SU-DHL-6 (cell line): ENCODE measurements at regions not wholly inside any gene's neighbourhood (a gene's known extent, or its start where the extent isn't known, plus 50 kb on each side); places are given as distances from the start of the nearest gene placed in this dataset.
"Not testable (repeated sequence)": the region's sequence is repeated elsewhere in the genome, so short reads cannot be mapped to it uniquely, and the experiment has no call there.

Source experiments
- H2AFZ ChIP-seq: fragments of 200-600 bp; sonication (generic); 2 replicates; pipeline ENCODE4 v1.6.1; 2014; ENCODE audit warnings: low read depth, mild to moderate bottlenecking, moderate library complexity, mixed read lengths, antibody characterized with exemption, low read length; ENCODE audit not compliant: severe bottlenecking
- H3F3A ChIP-seq: fragments of 200-600 bp; shearing (Covaris generic); 2 replicates; pipeline ENCODE4 v1.6.0; 2016; ENCODE audit warnings: antibody characterized with exemption, mild to moderate bottlenecking; ENCODE audit not compliant: insufficient read depth
- H3K27ac ChIP-seq: fragments of 200-600 bp; sonication (generic); 2 replicates; pipeline ENCODE4 v1.5.1; 2016; ENCODE audit warnings: low read depth, mild to moderate bottlenecking, low read length, moderate library complexity, mixed read lengths
- H3K27me3 ChIP-seq: fragments of 200-600 bp; sonication (generic), shearing (Covaris generic); 2 replicates; pipeline ENCODE4 v1.6.0; 2014; ENCODE audit warnings: mild to moderate bottlenecking, low read length
- H3K36me3 ChIP-seq: fragments of 200-600 bp; sonication (generic); 2 replicates; pipeline ENCODE4 v1.6.1; 2014; ENCODE audit warnings: mild to moderate bottlenecking, low read length, mixed read lengths
- H3K4me2 ChIP-seq: fragments of 300-600, 200-600 bp; shearing (Covaris generic), sonication (generic); 2 replicates; pipeline ENCODE4 v1.6.0; 2014; ENCODE audit warnings: low read length, low read depth, mild to moderate bottlenecking; ENCODE audit not compliant: poor library complexity, severe bottlenecking
- H3K4me3 ChIP-seq: fragments of 200-600 bp; sonication (generic); 2 replicates; pipeline ENCODE4 v1.5.1; 2014; ENCODE audit warnings: antibody characterized with exemption, low read length, mild to moderate bottlenecking, mixed read lengths; ENCODE audit not compliant: insufficient read depth, poor library complexity, severe bottlenecking
- H3K79me2 ChIP-seq: fragments of 200-600 bp; sonication (generic); 2 replicates; pipeline ENCODE4 v1.6.1; 2014; ENCODE audit warnings: mild to moderate bottlenecking, low read length, moderate library complexity; ENCODE audit not compliant: insufficient read depth
- H3K9ac ChIP-seq: fragments of 200-600 bp; sonication (generic); 2 replicates; pipeline ENCODE4 v1.7.0; 2014; ENCODE audit warnings: mild to moderate bottlenecking, low read length
- H3K9me2 ChIP-seq: fragments of 200-600 bp; sonication (generic); replicated peaks from 2 replicates; pipeline ENCODE4 v1.6.1; 2014; ENCODE audit warnings: low read length; ENCODE audit not compliant: insufficient read depth
- H3K9me3 ChIP-seq: fragments of 200-600 bp; sonication (generic); 2 replicates; pipeline ENCODE4 v1.6.1; 2014; ENCODE audit warnings: low read length, mixed read lengths; ENCODE audit not compliant: insufficient read depth
- H4K20me1 ChIP-seq: fragments of 200-600 bp; sonication (generic); 2 replicates; pipeline ENCODE4 v1.6.1; 2014; ENCODE audit warnings: low read depth, mild to moderate bottlenecking, antibody characterized with exemption, low read length, moderate library complexity, mixed read lengths
- EZH2phosphoT487 ChIP-seq: fragments of 200-600 bp; sonication (generic), shearing (Covaris generic); conservative IDR thresholded peaks from 2 replicates; pipeline ENCODE4 v1.6.1; 2018; ENCODE audit warnings: mild to moderate bottlenecking, antibody characterized with exemption, low read length, moderate library complexity, mixed read lengths
- TF ChIP-seq, protein P1 (sequence below): fragments of 200-600 bp; sonication (generic); IDR thresholded peaks from one replicate; pipeline ENCODE4 v1.5.1; 2017; ENCODE audit warnings: antibody characterized with exemption, mild to moderate bottlenecking, low read length, moderate library complexity; ENCODE audit not compliant: insufficient read depth, poor library complexity, severe bottlenecking

DNA sequence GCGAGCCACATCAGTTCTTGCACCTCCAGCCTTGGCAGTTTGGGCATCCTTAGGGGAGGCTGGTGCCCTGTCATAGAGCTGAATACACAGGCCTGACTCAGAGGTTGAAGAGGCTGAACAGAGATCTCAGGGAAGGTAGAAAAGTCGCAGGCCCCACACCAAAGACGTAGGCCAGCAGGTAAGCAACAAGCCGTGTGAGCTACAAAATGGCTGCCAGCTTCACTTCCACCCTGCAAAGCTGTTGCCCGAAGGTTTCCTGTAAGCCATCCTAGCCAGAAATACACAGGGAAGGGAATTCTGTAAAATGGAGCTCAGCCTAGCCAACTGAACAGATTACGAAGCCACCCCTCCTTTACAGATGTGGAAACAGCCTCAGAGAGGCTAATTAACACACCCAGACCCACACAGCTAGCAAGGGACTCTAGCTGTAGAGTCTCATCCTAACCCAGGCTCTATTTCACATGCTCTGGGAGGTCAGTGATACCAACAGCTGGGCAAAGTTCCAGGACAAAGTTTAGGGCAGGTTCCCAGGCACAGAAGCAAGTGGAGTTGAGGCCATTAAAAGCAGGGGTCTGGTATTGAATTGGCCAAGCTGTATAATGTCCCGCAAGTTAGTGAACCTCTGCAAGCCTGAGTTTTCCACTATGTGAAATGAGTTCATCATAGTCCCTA, 66.3 kb upstream of the RASGRF1 start:
- TF ChIP-seq, protein P1, sequence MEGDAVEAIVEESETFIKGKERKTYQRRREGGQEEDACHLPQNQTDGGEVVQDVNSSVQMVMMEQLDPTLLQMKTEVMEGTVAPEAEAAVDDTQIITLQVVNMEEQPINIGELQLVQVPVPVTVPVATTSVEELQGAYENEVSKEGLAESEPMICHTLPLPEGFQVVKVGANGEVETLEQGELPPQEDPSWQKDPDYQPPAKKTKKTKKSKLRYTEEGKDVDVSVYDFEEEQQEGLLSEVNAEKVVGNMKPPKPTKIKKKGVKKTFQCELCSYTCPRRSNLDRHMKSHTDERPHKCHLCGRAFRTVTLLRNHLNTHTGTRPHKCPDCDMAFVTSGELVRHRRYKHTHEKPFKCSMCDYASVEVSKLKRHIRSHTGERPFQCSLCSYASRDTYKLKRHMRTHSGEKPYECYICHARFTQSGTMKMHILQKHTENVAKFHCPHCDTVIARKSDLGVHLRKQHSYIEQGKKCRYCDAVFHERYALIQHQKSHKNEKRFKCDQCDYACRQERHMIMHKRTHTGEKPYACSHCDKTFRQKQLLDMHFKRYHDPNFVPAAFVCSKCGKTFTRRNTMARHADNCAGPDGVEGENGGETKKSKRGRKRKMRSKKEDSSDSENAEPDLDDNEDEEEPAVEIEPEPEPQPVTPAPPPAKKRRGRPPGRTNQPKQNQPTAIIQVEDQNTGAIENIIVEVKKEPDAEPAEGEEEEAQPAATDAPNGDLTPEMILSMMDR = no peak
- no peak for TF ChIP-seq EZH2phosphoT487
- no peak overlapping the region for H2AFZ ChIP-seq
- no peak overlapping the region for H3K27ac ChIP-seq
- H4K20me1 ChIP-seq = no peaks in the 10 kb centered on the region
- no peaks in the 10 kb centered on the region for H3K9me3 ChIP-seq
- no peak overlapping the region for H3K4me3 ChIP-seq
- no peak overlapping the region for H3K9ac ChIP-seq
- no peaks in the 10 kb centered on the region for H3K27me3 ChIP-seq
- H3K79me2 ChIP-seq = no peaks in the 10 kb centered on the region
- H3K36me3 ChIP-seq = no peaks in the 10 kb centered on the region
- no peaks in the 10 kb centered on the region for H3K9me2 ChIP-seq
- no peaks in the 10 kb centered on the region for H3F3A ChIP-seq
- no peak overlapping the region for H3K4me2 ChIP-seq

DNA sequence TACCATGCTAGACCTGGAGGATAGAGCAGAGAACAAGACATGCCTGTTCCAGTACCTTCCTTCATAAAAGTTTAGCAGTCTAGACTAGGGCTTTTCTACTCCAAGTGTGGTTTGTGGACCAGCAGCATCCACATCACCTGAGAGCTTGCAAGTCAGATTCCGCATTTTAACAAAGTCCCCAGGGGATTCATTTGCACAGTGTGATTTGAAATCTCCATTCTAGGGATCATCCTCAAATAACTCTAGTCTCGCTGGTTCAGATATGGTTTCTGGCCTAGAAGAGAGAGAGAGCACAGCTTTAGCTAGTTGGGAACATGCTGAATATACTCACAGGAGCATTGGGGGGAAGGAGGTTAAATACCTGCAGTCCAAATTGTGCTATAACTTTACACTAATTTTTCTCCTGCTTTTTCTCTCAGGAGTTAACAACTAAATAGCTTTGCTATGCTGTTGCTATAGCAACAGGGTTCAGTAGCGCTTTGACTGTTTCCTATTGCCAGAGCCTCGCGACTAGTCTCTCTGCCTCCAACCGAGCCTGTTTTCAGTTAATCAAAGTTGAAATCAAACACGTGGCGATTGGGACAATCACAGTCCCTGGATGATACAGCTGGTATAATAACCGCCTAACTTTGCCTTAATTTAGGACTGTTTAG, 64.0 kb upstream of the RASGRF1 start:
- H3K4me2 ChIP-seq = no peak overlapping the region
- H3K79me2 ChIP-seq = no peaks in the 10 kb centered on the region
- no peaks in the 10 kb centered on the region for H3F3A ChIP-seq
- TF ChIP-seq EZH2phosphoT487 = no peak
- TF ChIP-seq, protein P1 = no peak
- no peaks in the 10 kb centered on the region for H3K27me3 ChIP-seq
- H3K27ac ChIP-seq = no peak overlapping the region
- no peak overlapping the region for H3K9ac ChIP-seq
- no peak overlapping the region for H2AFZ ChIP-seq
- no peaks in the 10 kb centered on the region for H4K20me1 ChIP-seq
- peaks cover 4% of the 10 kb centered on the region; the same call in 1 of the 2 replicates for H3K9me3 ChIP-seq
- H3K9me2 ChIP-seq = no peaks in the 10 kb centered on the region
- H3K36me3 ChIP-seq = no peaks in the 10 kb centered on the region
- H3K4me3 ChIP-seq = no peak overlapping the region

DNA sequence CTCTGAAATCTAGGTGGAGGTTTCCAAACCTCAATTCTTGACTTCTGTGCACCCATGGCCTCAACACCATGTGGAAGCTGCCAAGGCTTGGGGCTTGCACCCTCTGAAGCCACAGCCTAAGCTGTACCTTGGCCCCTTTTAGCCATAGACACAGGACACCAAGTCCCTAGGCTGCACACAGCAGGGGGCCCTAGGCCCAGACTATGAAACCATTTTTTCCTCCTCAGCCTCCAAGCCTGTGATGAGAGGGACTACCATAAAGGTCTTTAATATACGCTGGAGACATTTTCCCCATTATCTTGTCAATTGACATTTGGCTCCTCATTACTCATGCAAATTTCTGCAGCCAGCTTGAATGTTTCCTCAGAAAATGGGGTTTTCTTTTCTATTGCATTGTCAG, 53.7 kb upstream of the RASGRF1 start:
- not testable (repeated sequence) for H3K27me3 ChIP-seq, H2AFZ ChIP-seq, H4K20me1 ChIP-seq, H3K27ac ChIP-seq, H3K9ac ChIP-seq, H3K4me3 ChIP-seq, H3F3A ChIP-seq, H3K9me2 ChIP-seq, H3K36me3 ChIP-seq, H3K79me2 ChIP-seq, H3K4me2 ChIP-seq
- H3K9me3 ChIP-seq = peaks cover 31% of the 10 kb centered on the region; the same call in 1 of the 2 replicates
